ENCODE measurements at regions not wholly inside any gene's neighbourhood (a gene's known extent, or its start where the extent isn't known, plus 50 kb on each side); places are given as distances from the start of the nearest gene placed in this dataset.

DNA sequence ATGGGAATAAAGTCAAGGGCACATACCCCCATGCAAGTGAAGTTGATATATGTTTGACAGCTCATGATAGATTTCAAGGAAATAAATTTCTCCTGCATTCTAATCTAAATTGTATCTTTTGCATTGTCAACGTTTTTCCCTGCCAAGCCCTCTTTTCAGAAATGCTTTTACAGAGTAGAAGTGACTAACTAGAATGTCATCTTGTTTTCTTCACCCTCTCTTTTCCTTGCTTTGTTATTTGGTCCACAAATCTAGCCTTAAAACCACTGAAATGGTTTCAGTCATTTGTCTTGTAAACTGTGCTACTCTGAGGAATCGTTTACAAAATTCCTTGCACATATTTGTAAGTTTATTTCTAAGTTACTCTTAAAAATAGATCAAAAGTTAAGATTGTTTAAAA, 600.8 kb upstream of the CXADR start:
- Mint-ChIP-seq H3K4me1 (ENCODE audit: low read depth, unreplicated experiment) (no peaks in the 10 kb centered on the region), H3K27me3 (ENCODE audit: insufficient read depth, unreplicated experiment) (peaks cover 6% of the 10 kb centered on the region), H3K9me3 (ENCODE audit: unreplicated experiment) (no peaks in the 10 kb centered on the region), H3K27ac (ENCODE audit: unreplicated experiment) (no peak overlapping the region), H3K36me3 (ENCODE audit: insufficient read depth, unreplicated experiment) (no peaks in the 10 kb centered on the region), H3K4me3 (ENCODE audit: unreplicated experiment) (no peak overlapping the region)
- H3K4me3 ChIP-seq (ENCODE audit: low read depth, low read length) = no peak overlapping the region
- ChIA-PET CTCF (no interaction called here), POLR2A (no interaction called here)
- no peak for DNase-seq
- intact Hi-C loops (cut with micrococcal nuclease; ENCODE audit: unreplicated experiment) = no loop called here
- no peaks in the 10 kb centered on the region for H3K36me3 ChIP-seq (ENCODE audit: control insufficient read depth, insufficient read depth, low read length)
- H3K9me3 ChIP-seq = no peaks in the 10 kb centered on the region
- BruUV-seq (replicated peaks) = no TSS peak
- no peaks in the 10 kb centered on the region for H3K4me1 ChIP-seq
- TF ChIP-seq, protein P1, sequence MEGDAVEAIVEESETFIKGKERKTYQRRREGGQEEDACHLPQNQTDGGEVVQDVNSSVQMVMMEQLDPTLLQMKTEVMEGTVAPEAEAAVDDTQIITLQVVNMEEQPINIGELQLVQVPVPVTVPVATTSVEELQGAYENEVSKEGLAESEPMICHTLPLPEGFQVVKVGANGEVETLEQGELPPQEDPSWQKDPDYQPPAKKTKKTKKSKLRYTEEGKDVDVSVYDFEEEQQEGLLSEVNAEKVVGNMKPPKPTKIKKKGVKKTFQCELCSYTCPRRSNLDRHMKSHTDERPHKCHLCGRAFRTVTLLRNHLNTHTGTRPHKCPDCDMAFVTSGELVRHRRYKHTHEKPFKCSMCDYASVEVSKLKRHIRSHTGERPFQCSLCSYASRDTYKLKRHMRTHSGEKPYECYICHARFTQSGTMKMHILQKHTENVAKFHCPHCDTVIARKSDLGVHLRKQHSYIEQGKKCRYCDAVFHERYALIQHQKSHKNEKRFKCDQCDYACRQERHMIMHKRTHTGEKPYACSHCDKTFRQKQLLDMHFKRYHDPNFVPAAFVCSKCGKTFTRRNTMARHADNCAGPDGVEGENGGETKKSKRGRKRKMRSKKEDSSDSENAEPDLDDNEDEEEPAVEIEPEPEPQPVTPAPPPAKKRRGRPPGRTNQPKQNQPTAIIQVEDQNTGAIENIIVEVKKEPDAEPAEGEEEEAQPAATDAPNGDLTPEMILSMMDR (IDR thresholded peaks at IDR 0.05; ENCODE audit: insufficient read depth in 1 of 2, low read depth in 1 of 2, low read length in 1 of 2, severe bottlenecking in 1 of 2, unreplicated experiment in 1 of 2) = no peak
- H3K27me3 ChIP-seq (replicated peaks; ENCODE audit: control insufficient read depth, insufficient read depth, low read length) = no peaks in the 10 kb centered on the region

DNA sequence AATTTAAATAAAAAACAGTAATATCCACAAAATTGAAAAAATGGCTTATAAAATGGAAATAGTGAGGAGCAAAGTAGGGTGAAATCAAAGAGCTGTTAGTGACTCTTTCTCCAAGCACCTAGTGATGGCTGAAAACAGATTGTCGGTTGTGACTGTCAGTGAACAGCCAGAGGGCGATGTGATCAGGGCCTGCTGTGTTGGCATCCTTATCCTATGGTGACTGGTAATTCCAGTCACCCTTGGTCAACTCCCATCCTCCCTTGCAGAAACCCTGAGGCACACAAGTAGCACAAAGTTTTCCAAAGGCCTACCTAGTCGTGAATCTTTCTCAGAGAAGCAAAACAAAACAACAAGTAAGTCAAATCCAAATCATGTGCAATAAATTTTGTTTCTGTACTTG, 599.8 kb upstream of the CXADR start:
- ChIA-PET CTCF (no interaction called here), POLR2A (no interaction called here)
- no peaks in the 10 kb centered on the region for H3K27me3 ChIP-seq (replicated peaks; ENCODE audit: control insufficient read depth, insufficient read depth, low read length)
- TF ChIP-seq, protein P1 (IDR thresholded peaks at IDR 0.05; ENCODE audit: insufficient read depth in 1 of 2, low read depth in 1 of 2, low read length in 1 of 2, severe bottlenecking in 1 of 2, unreplicated experiment in 1 of 2) = no peak
- BruUV-seq (replicated peaks) = no TSS peak
- Mint-ChIP-seq H3K9me3 (ENCODE audit: unreplicated experiment) (no peaks in the 10 kb centered on the region), H3K27ac (ENCODE audit: unreplicated experiment) (no peak overlapping the region), H3K27me3 (ENCODE audit: insufficient read depth, unreplicated experiment) (peaks cover 6% of the 10 kb centered on the region), H3K4me3 (ENCODE audit: unreplicated experiment) (no peak overlapping the region), H3K4me1 (ENCODE audit: low read depth, unreplicated experiment) (no peaks in the 10 kb centered on the region), H3K36me3 (ENCODE audit: insufficient read depth, unreplicated experiment) (no peaks in the 10 kb centered on the region)
- no peaks in the 10 kb centered on the region for H3K9me3 ChIP-seq
- no peak for DNase-seq
- intact Hi-C loops (cut with micrococcal nuclease; ENCODE audit: unreplicated experiment) = no loop called here
- H3K4me1 ChIP-seq = no peaks in the 10 kb centered on the region
- H3K36me3 ChIP-seq (ENCODE audit: control insufficient read depth, insufficient read depth, low read length) = no peaks in the 10 kb centered on the region
- no peak overlapping the region for H3K4me3 ChIP-seq (ENCODE audit: low read depth, low read length)

DNA sequence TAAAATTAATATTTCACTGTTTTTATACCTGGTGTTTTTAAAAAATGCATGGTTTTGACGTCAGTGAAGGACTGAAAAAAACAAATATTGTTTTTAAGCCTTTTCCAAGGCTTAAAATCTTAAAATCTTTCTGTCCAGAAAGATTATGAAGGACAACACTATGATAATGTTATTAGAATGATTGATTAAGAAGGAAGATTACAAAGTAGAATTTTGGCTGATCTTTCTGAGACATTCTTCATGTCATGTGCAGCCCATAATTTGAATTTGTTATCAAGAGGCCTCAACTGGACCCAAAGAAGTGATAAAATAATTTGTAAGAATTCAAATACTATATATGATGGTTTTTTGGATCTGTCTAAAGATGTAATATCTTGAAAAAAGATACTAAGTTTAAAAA, 584.4 kb upstream of the CXADR start:
- Mint-ChIP-seq H3K27ac (ENCODE audit: unreplicated experiment) (no peak overlapping the region), H3K27me3 (ENCODE audit: insufficient read depth, unreplicated experiment) (no peaks in the 10 kb centered on the region), H3K4me1 (ENCODE audit: low read depth, unreplicated experiment) (peaks cover 6% of the 10 kb centered on the region), H3K4me3 (ENCODE audit: unreplicated experiment) (no peak overlapping the region), H3K9me3 (ENCODE audit: unreplicated experiment) (no peaks in the 10 kb centered on the region), H3K36me3 (ENCODE audit: insufficient read depth, unreplicated experiment) (no peaks in the 10 kb centered on the region)
- CTCF ChIA-PET = no interaction called here
- intact Hi-C loops (cut with micrococcal nuclease; ENCODE audit: unreplicated experiment) = no loop called here
- DNase-seq = no peak
- TF ChIP-seq, protein P1 (IDR thresholded peaks at IDR 0.05; ENCODE audit: insufficient read depth in 1 of 2, low read depth in 1 of 2, low read length in 1 of 2, severe bottlenecking in 1 of 2, unreplicated experiment in 1 of 2) = no peak
- Histone ChIP-seq H3K4me3 (ENCODE audit: low read depth, low read length) (no peak overlapping the region), H3K4me1 (peaks cover 9% of the 10 kb centered on the region), H3K9me3 (no peaks in the 10 kb centered on the region), H3K36me3 (ENCODE audit: control insufficient read depth, insufficient read depth, low read length) (no peaks in the 10 kb centered on the region), H3K27me3 (replicated peaks; ENCODE audit: control insufficient read depth, insufficient read depth, low read length) (no peaks in the 10 kb centered on the region)
- BruUV-seq (replicated peaks) = no TSS peak
- POLR2A ChIA-PET = no interaction called here
